HL-60 (cell line): ENCODE measurements at regions not wholly inside any gene's neighbourhood (a gene's known extent, or its start where the extent isn't known, plus 50 kb on each side); places are given as distances from the start of the nearest gene placed in this dataset.
"Not testable (repeated sequence)": the region's sequence is repeated elsewhere in the genome, so short reads cannot be mapped to it uniquely, and the experiment has no call there.

Experiments
- GABPA ChIP-seq: IDR thresholded peaks from 2 replicates; pipeline ENCODE4 v1.6.1; 2012; ENCODE audit warnings: low read depth
- POLR2AphosphoS5 ChIP-seq: IDR thresholded peaks from 2 replicates; pipeline ENCODE4 v1.6.1; 2012; ENCODE audit warnings: low read depth
- SPI1 ChIP-seq: IDR thresholded peaks from 2 replicates; pipeline ENCODE4 v1.6.1; 2012; ENCODE audit warnings: low read depth, mild to moderate bottlenecking, borderline replicate concordance
- TF ChIP-seq, protein P1 (sequence below): IDR thresholded peaks from one replicate; pipeline ENCODE4 v1.5.1; 2011; ENCODE audit warnings: low read length, control low read depth, inconsistent platforms; ENCODE audit not compliant: insufficient read depth

DNA sequence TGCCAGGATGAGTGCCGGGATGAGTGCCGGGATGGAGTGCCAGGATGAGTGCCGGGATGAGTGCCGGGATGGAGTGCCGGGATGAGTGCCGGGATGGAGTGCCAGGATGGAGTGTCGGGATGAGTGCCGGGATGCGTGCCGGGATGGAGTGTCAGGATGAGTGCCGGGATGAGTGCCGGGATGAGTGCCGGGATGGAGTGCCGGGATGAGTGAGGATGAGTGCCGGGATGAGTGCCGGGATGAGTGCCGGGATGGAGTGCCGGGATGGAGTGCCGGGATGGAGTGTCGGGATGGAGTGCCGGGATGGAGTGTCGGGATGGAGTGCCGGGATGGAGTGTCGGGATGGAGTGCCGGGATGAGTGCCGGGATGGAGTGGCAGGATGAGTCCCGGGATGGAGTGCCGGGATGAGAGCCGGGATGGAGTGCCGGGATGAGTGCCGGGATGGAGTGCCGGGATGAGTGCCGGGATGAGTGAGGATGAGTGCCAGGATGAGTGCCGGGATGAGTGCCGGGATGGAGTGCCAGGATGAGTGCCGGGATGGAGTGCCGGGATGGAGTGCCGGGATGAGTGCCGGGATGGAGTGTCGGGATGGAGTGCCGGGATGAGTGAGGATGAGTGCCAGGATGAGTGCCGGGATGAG is 52.1 kb upstream of the HELT start:
- TF ChIP-seq POLR2AphosphoS5, SPI1, GABPA: not testable (repeated sequence)
- TF ChIP-seq, protein P1, sequence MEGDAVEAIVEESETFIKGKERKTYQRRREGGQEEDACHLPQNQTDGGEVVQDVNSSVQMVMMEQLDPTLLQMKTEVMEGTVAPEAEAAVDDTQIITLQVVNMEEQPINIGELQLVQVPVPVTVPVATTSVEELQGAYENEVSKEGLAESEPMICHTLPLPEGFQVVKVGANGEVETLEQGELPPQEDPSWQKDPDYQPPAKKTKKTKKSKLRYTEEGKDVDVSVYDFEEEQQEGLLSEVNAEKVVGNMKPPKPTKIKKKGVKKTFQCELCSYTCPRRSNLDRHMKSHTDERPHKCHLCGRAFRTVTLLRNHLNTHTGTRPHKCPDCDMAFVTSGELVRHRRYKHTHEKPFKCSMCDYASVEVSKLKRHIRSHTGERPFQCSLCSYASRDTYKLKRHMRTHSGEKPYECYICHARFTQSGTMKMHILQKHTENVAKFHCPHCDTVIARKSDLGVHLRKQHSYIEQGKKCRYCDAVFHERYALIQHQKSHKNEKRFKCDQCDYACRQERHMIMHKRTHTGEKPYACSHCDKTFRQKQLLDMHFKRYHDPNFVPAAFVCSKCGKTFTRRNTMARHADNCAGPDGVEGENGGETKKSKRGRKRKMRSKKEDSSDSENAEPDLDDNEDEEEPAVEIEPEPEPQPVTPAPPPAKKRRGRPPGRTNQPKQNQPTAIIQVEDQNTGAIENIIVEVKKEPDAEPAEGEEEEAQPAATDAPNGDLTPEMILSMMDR: not testable (repeated sequence)
